GM18519 (cell line): ENCODE measurements at regions not wholly inside any gene's neighbourhood (a gene's known extent, or its start where the extent isn't known, plus 50 kb on each side); places are given as distances from the start of the nearest gene placed in this dataset.

Experiments
- ATAC-seq: cut with Tn5 transposase; IDR thresholded peaks from one replicate; pipeline ENCODE4 v1.9.1; 2021; ENCODE audit warnings: mild to moderate bottlenecking, moderate library complexity; ENCODE audit not compliant: unreplicated experiment, low FRiP score

- no peak for ATAC-seq
Observed at GRCh38 chr2:241924069-241924908, 54.8 kb downstream of the RTP5 start.

GRCh38 chr2:241924909-241925250 is 55.4 kb downstream of the RTP5 start:
- no peak for ATAC-seq

DNA sequence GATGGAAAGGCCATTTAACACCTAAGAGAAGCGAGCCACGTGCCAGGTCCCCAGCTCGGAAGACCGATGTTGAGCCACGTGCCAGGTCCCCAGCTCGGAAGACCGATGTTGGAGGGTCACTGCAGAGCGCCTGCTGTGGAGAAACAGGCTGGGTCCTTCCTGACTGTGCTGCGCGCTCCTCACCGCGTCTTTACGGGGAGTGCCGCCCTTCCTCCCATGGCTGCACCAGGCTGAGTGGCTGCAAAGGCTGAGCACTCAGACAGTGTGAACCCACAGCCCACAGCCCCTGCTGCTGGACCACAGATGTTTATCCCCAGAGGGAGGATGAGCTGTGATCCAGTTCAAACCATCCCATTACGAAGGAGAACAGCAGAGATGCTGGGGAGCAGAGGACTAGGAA is 55.7 kb downstream of the RTP5 start:
- no peak for ATAC-seq

DNA sequence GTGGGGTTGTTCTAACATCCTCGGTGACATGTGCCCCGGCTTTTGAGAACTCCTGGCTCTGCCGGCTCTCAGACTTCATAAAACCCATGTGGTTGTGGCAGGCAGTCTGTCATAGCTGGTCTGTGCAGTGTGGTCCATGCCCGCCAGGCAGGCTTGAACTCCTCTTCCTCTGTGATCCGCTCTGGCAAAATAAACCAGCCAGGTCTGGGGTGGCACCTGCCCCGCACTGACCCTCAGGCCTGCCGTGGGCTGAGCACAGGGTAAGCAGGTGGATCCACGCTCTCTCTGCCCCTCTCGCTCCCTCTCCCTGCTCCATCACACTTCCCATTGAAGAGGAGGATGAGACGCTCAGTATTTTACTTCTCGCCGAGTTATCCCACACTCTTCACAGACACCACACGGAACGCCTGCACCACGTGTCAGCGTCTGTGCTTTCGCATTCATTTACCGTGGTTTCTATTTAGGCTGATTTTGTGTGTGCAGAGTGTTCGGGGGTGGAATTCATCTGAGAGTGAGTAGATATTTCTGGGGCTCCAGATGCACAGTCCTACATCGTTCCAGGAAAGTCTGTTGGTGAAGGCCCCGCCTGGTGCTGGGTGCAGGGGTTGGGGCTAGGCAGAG is 56.4 kb downstream of the RTP5 start:
- no peak for ATAC-seq

DNA sequence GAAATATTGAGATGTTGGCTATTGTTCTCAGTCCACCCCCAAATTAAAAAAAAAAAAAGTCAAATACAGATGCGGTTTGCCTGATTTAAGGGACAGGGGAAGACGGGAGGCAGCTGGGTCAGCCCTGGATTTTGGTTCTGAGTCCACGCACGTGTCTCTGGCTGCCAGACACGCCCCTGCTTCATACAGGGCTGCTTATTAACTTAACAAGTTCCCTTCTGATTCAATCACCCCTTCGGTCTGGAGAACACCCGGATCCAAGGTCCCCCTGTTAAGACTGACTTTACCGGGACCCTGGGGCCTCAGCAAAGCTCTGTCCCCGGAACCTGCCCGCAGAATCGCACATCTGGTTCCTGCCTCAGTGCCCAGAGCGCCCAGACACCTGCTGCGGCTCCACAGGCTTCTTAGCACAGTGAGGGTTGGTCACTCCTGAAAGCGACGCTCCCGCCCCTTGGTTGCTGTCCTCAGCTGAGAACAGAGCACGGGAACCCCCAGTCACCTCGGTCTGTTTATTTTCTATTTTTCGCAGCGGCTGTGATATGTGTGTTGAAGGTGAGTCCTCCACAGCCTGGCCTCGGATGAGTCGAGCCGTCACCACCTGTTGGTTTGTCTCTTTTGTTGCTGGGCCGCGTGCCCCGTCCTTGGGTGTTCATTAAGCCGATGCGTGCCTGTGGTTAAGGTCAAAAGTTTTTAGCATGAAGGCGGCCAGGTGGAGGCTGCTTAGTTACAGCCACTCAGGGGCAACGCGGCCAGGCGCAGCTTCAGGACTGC is 57.2 kb downstream of the RTP5 start:
- ATAC-seq = no peak

DNA sequence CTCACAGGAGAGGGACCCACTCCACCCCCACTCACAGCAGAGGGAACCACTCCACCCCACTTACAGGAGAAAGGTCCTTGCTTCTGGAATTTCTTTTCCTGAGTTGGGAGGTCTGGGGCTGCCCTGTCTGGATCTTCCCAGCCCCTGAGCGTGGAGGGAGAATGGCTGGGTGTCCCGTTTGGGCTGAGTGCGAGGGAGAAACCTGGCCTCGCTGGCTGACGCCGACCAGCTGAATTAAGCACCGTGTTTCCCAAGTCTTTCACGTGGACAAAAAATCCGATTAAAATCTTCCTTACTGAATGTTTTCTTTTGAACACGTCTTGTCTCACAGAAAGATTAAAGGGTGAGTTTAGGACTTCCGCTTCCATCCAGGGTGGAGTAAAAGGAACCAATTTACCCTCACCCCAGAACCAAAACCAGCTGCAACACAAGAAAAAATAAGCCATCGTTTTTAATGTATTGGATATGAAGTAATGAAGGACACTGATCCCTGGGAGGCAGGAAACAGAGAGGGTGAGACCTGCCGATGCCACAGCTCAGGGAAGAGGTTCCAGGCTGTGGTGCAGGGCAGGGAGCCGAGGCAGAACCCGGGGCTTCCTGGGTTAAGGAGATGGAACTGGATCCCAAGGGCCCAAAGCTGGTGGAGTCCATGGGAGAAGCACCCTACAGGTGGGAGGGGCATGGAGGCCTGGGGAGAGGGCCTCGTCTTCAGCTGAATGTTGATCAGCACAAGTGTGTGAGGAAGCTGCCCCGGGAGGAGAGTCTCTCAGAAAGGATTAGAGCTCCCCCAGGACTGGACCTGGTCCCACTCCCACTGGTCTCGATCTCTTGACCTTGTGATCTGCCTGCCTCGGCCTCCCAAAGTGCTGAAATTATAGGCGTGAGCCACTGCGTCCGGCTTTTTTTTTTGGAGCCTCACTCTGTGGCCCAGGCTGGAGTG is 60.3 kb downstream of the RTP5 start:
- ATAC-seq = no peak

GRCh38 chr2:241931084-241931975 is 61.8 kb downstream of the RTP5 start:
- ATAC-seq = no peak

DNA sequence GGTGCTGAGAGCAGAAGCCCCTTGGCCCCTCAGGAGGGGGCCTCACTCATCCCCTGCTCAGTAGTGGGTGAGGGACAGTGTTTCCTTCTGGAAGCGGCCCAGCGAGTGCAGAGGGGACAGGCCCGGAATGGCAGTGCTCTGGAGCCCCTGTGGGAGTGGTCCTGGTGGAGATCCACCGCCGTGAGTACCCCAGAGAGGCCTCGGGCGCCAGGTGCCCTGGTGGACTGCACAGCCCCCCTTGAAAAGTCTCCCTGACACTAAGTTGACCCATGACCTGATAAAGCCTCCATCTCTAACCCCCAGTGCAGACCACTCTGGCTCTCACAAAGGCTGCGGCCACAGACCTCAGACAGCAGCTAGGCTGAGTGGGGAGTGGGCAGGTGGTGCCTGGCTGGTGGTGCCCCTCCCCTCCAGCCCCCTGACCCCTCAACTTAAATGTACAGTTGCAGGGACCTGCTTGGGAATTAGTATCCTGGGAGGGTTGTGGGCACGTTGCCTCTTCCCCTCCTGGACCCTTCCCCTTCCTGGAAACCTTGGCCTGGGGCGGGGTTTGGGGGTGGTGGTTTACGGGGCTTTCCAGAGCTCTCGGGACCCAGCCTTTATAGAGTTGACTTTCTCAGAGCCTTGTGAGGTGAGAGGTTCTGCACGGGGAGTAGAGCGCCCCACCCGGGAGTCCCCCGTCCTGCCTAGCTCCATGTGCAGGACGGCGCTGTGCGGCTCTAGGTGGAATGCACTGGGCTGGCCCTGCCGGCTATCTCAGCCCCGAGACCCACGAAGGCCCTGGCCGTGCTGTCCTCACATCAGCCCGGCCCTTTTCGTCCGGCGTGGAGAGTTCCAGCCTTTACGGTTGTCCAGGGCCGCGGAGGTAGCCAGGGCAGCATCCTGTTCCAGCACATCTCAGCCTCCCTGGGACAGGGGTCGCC is 62.7 kb downstream of the RTP5 start:
- ATAC-seq = no peak

DNA sequence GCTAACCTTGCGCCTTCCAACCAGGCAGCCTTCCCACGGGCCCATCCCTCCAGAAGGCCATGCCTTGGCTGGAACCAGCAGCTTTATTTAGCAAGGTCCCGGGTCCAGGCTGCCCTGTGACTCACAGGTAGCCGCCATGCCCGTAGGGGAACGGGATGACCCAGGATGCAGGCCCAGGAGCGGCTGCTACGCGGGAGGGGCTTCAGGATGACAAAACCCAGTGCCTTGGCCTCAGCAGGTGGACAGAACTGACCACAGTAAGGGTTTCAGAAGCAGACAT is 63.3 kb downstream of the RTP5 start:
- no peak for ATAC-seq

GRCh38 chr2:241933179-241933911 is 63.8 kb downstream of the RTP5 start:
- ATAC-seq = no peak

- no peak for ATAC-seq
Observed at GRCh38 chr2:241935314-241935713, 65.8 kb downstream of the RTP5 start.

- no peak for ATAC-seq
Observed at GRCh38 chr2:241935774-241936173, 66.2 kb downstream of the RTP5 start.

DNA sequence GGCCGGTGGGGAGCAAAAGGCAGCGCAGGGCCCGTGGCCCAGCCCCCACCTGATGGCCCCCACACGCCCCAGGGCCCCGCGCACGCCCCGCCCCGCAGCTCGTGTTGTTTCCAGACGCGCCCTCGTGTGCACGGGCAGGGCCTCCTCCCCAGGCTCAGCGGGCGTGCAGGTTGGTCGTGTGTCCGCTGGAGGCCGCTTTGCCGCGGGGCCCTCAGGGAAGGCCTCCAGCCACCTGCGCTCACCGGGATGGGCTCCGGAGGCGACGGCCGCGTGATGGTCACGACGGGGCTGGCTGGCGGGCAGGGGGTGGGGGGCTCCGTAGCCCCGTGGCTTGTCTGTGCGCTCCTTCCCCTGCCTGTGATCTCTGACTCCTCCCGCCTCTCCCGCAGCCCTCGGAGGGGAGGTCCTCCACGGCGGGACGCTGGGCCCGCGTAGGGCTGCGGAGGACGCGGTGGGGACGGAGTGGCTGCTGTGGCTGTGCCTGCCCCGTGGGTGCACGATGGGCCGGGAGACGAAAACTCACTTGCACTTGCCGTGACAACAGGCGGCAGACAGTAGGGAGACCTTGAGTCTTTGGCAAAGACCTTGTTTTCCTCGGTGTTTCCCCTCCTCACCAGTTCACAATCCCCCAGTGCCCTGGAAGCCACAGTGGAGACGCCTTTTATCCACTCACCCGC is 67.1 kb downstream of the RTP5 start:
- no peak for ATAC-seq

GRCh38 chr2:241937297-241937696 is 67.8 kb downstream of the RTP5 start:
- no peak for ATAC-seq

DNA sequence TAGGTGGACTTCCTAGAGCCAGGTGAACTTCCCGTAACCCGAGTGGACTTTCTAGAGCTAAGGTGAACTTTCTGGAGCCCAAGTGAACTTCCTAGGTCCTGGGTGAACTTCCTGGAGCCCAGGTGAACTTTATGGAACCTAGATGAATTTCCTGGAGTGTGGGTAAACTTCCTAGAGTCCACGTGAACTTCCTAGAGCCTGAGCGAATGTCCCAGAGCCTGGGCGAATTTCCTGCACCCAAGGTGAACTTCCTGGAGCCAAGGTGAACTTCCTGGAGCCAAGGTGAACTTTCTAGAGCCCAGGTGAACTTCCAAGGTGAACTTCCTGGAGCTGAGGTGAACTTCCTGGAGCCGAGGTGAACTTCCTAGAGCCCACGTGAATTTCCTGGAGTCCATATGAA is 70.0 kb downstream of the RTP5 start:
- no peak for ATAC-seq

DNA sequence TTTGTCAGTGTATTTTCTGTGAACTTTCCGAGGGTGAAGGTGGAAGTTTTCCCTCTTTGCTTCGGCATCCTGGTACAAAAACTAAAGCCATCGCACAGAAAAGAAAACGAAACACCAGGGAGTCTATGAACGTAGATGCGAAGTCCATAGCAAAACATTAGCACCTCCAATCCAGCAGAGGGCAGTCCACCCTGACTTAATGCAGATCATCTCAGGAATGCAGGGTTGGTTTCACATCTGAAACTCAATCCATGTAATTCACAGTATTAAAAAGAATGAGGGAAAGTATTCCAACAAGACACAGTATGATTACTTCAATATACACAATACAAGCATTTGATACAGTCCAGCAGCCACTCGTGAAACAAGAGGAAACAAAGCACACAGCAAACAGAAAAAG is 70.8 kb downstream of the RTP5 start:
- ATAC-seq = no peak

GRCh38 chr2:241941691-241942301 is 72.3 kb downstream of the RTP5 start:
- no peak for ATAC-seq
